ENCODE measurements at regions not wholly inside any gene's neighbourhood (a gene's known extent, or its start where the extent isn't known, plus 50 kb on each side); places are given as distances from the start of the nearest gene placed in this dataset.

DNA sequence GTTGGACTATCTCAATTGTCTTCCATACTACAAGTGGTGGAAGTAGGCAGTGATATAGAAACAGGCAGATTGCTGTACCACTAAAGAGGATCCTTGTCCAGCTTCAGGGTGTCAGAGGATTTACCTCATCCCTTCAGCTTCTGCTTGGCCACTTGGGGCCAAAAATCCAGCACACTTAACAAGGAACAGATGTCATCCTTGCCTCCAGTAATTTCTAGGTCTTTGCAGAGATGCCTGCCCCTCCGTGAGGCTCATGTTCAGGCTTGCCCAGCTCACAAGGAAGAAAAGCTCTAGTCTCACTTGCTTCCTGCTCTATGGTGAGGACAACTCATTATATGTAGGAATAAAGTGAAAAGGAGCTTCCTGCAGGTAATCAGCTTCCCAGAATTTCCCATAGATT is 510.3 kb downstream of the EPHA3 start:
- Mint-ChIP-seq H3K9me3 (no peaks in the 10 kb centered on the region), H3K4me3 (no peak overlapping the region)
- peak overlapping the region; percentile 50 for H2AFZ ChIP-seq (replicated peaks)

DNA sequence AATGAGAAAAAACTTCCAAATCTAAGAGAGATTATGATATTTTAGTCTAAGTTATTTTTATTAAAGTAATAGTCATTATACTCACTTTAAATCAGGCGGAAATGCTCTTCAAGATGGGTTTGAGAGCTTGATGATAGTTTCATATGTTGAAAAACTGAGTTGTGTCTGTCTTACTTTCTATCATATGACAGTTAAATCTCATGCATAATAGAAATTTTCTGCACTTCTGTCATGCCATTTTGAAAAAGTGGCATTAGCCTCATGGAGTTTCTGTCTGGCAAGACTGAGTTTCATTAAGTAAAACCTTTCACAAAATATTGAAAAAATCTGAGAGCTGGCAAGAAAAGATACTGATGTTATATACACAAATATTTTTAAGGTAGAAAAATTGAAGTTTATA is 511.8 kb downstream of the EPHA3 start:
- H3F3A ChIP-seq (ENCODE audit: low read depth): no peaks in the 10 kb centered on the region
- H3K9me3 ChIP-seq (ENCODE audit: low read depth): no peaks in the 10 kb centered on the region
- H3K27ac ChIP-seq: no peak overlapping the region
- H3K4me1 ChIP-seq: no peaks in the 10 kb centered on the region
- peaks cover 1% of the 10 kb centered on the region for H3K4me1 Mint-ChIP-seq
- no peak overlapping the region for H3K9ac ChIP-seq
- no peak overlapping the region for H3K4me3 Mint-ChIP-seq
- no peak overlapping the region for H2AFZ ChIP-seq (replicated peaks)
- no peaks in the 10 kb centered on the region for H4K20me1 ChIP-seq (ENCODE audit: low read depth)
- TF ChIP-seq, protein P1, sequence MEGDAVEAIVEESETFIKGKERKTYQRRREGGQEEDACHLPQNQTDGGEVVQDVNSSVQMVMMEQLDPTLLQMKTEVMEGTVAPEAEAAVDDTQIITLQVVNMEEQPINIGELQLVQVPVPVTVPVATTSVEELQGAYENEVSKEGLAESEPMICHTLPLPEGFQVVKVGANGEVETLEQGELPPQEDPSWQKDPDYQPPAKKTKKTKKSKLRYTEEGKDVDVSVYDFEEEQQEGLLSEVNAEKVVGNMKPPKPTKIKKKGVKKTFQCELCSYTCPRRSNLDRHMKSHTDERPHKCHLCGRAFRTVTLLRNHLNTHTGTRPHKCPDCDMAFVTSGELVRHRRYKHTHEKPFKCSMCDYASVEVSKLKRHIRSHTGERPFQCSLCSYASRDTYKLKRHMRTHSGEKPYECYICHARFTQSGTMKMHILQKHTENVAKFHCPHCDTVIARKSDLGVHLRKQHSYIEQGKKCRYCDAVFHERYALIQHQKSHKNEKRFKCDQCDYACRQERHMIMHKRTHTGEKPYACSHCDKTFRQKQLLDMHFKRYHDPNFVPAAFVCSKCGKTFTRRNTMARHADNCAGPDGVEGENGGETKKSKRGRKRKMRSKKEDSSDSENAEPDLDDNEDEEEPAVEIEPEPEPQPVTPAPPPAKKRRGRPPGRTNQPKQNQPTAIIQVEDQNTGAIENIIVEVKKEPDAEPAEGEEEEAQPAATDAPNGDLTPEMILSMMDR (IDR thresholded peaks at IDR 0.05): no peak
- TF ChIP-seq EZH2phosphoT487 (IDR thresholded peaks at IDR 0.05) (no peak), EZH2 (IDR thresholded peaks at IDR 0.05) (no peak)
- H3K9me3 Mint-ChIP-seq: no peaks in the 10 kb centered on the region
- H3K27ac Mint-ChIP-seq: no peak overlapping the region
- no peaks in the 10 kb centered on the region for H3K27me3 Mint-ChIP-seq (ENCODE audit: insufficient read depth, low read depth)
- no peak overlapping the region for H3K4me2 ChIP-seq
- no peak overlapping the region for H3K4me3 ChIP-seq
- no peaks in the 10 kb centered on the region for H3K27me3 ChIP-seq
- no peak for DNase-seq (ENCODE audit: low spot score)
- no peaks in the 10 kb centered on the region for H3K79me2 ChIP-seq (ENCODE audit: low read depth)
- H3K36me3 ChIP-seq: no peaks in the 10 kb centered on the region
- H3K36me3 Mint-ChIP-seq: no peaks in the 10 kb centered on the region

More for the DNA sequence above, 510.3 kb downstream of the EPHA3 start:
- TF ChIP-seq EZH2 (IDR thresholded peaks at IDR 0.05) (no peak), EZH2phosphoT487 (IDR thresholded peaks at IDR 0.05) (no peak)
- TF ChIP-seq, protein P1 (IDR thresholded peaks at IDR 0.05): no peak
- no peaks in the 10 kb centered on the region for H3F3A ChIP-seq (ENCODE audit: low read depth)
- H3K4me3 ChIP-seq: no peak overlapping the region
- no peaks in the 10 kb centered on the region for H3K4me1 ChIP-seq
- no peaks in the 10 kb centered on the region for H3K36me3 ChIP-seq
- H3K9me3 ChIP-seq (ENCODE audit: low read depth): no peaks in the 10 kb centered on the region
- Mint-ChIP-seq H3K4me1 (peaks cover 4% of the 10 kb centered on the region), H3K27ac (no peak overlapping the region), H3K36me3 (no peaks in the 10 kb centered on the region), H3K27me3 (ENCODE audit: insufficient read depth, low read depth) (no peaks in the 10 kb centered on the region)
- no peak overlapping the region for H3K27ac ChIP-seq
- no peak overlapping the region for H3K9ac ChIP-seq
- DNase-seq (ENCODE audit: low spot score): no peak
- H3K4me2 ChIP-seq: no peak overlapping the region
- H3K27me3 ChIP-seq: no peaks in the 10 kb centered on the region
- no peaks in the 10 kb centered on the region for H4K20me1 ChIP-seq (ENCODE audit: low read depth)
- no peaks in the 10 kb centered on the region for H3K79me2 ChIP-seq (ENCODE audit: low read depth)

DNA sequence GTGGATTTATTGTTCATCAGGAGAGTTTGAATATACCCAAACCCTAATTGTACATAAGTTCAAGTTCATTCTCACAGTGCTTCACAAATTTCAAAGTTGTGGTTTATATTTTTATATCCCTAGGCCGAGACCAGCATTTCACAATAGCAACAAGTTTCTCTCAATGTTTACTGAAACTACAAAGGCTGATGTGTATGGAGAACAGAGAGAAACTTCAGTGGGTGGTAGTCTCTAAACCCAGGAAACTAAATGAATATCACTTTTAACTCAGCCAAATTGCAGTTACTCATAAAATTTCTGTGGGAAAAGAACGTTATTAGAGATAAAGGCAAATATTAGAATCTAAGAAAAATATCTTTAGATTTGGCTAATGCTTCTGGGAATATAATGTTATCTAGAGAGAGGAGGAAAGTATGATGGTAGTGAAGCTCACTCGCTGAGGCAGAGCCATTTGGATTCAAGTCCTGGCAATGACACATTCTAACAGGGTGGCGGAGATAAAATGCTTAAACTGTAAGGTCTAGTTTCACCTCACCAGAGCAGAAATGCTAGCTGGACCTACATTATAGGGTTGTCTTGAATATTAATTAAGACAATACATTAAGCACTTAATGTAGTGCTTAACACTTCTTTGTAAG is 514.8 kb downstream of the EPHA3 start:
- no peaks in the 10 kb centered on the region for H3K27me3 ChIP-seq
- H3K9me3 Mint-ChIP-seq: no peaks in the 10 kb centered on the region
- H3K4me1 Mint-ChIP-seq: no peaks in the 10 kb centered on the region
- H3K4me3 ChIP-seq: no peak overlapping the region
- H3K4me1 ChIP-seq: no peaks in the 10 kb centered on the region
- no peaks in the 10 kb centered on the region for H3K79me2 ChIP-seq (ENCODE audit: low read depth)
- no peaks in the 10 kb centered on the region for H3K9me3 ChIP-seq (ENCODE audit: low read depth)
- H3K36me3 Mint-ChIP-seq: no peaks in the 10 kb centered on the region
- H3F3A ChIP-seq (ENCODE audit: low read depth): no peaks in the 10 kb centered on the region
- no peak for DNase-seq (ENCODE audit: low spot score)
- no peaks in the 10 kb centered on the region for H3K36me3 ChIP-seq
- H3K4me2 ChIP-seq: no peak overlapping the region
- no peak overlapping the region for H3K27ac ChIP-seq
- H4K20me1 ChIP-seq (ENCODE audit: low read depth): no peaks in the 10 kb centered on the region
- H3K27me3 Mint-ChIP-seq (ENCODE audit: insufficient read depth, low read depth): no peaks in the 10 kb centered on the region
- TF ChIP-seq, protein P1 (IDR thresholded peaks at IDR 0.05): no peak
- TF ChIP-seq EZH2 (IDR thresholded peaks at IDR 0.05) (no peak), EZH2phosphoT487 (IDR thresholded peaks at IDR 0.05) (no peak)
- no peak overlapping the region for H3K4me3 Mint-ChIP-seq
- no peak overlapping the region for H3K27ac Mint-ChIP-seq
- H2AFZ ChIP-seq (replicated peaks): no peak overlapping the region
- no peak overlapping the region for H3K9ac ChIP-seq

Data from neural progenitor cell (in vitro differentiated cells).